ENCODE measurements at regions not wholly inside any gene's neighbourhood (a gene's known extent, or its start where the extent isn't known, plus 50 kb on each side); places are given as distances from the start of the nearest gene placed in this dataset.

DNA sequence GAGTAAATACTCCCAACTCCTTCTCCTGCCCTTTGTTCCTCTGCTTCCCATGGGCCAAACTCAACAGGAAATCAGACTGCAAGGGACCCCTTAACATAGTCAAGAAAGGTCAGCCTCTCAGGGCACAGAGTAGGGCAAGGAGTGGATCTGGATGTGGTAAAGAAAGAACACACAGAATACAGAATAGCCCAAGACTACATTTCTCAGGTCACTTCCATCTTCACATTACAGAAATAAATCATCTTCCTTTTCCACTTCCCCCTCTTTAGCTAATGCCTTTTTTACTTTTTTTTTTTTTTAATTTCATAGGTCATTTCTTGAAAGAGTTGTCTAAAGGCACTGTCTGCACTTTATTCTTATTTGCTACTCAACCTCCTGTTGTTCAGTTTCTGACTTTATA lies 558.3 kb downstream of the TNS1 start:
- no peak overlapping the region for H3K4me3 ChIP-seq (ENCODE audit: low read length)
- DNase-seq (ENCODE audit: low read depth, low spot score), result no peak

GRCh38 chr2:217443601-217444000 lies 559.2 kb downstream of the TNS1 start:
- H3K4me3 ChIP-seq (ENCODE audit: low read length), result no peak overlapping the region
- DNase-seq (ENCODE audit: low read depth, low spot score), result no peak

DNA sequence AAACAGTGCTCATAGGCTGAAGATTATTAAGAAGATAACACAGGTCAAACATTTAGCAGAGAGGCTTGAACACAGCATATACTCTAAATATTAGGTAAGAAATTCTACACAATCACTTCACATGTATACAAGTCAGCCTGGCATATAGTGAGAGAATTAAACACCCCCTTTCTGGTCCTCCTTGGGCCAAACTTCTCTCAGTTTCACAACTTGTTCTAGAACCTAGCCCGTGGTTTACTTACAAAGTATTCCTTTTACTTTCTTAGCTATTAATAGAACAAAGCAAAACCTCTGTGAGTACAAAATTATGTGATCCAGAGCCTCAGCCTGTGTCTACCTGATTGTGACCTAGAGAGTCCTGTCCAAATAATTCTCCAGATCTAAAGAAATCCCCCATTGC lies 562.8 kb downstream of the TNS1 start:
- DNase-seq (ENCODE audit: low read depth, low spot score), result no peak
- no peak overlapping the region for H3K4me3 ChIP-seq (ENCODE audit: low read length)

DNA sequence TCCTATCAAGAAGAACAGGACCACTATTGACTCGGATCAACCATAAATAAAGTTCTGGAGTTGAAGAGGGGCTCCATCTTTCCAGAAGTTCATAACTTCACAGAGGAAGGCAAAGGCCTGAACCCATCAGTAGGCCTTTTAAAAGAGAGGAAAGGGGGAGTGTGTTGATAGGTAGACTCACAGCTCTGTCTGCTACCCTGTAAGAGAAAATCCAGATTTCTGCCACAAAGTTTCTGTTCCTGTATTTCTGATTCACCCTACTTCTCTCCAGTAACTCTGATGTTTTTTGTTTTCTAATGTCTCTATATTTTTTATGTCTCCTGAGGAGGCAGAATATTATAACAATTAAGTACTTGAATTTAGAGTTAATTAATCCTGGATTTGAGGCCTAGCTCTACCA lies 564.0 kb downstream of the TNS1 start:
- no peak overlapping the region for H3K4me3 ChIP-seq (ENCODE audit: low read length)
- DNase-seq (ENCODE audit: low read depth, low spot score), result no peak

DNA sequence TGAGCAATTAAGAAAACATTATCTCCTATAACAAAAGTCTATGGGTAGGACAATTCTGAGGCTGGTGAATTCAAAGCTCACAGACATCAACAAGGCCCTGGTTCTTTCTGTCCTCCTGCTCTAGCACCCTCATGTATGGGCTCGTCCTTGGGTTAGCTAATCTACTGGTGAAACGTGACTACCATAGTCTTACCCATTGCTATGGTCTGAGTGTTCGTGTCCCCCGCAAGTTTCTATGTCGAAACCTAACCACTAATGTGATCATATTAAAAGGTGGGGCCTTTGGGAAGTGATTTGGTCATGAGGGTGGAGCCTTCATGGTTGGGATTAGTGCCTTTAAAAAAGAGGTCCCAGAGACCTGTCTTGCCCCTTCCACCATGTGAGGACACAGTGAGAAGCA lies 564.7 kb downstream of the TNS1 start:
- no peak overlapping the region for H3K4me3 ChIP-seq (ENCODE audit: low read length)
- DNase-seq (ENCODE audit: low read depth, low spot score), result no peak

- DNase-seq (ENCODE audit: low read depth, low spot score), result no peak
- H3K4me3 ChIP-seq (ENCODE audit: low read length), result no peak overlapping the region
Measured at GRCh38 chr2:217437290-217437870, 565.4 kb downstream of the TNS1 start.

- DNase-seq (ENCODE audit: low read depth, low spot score), result no peak
Measured at GRCh38 chr2:217436386-217436785, 566.4 kb downstream of the TNS1 start.

DNA sequence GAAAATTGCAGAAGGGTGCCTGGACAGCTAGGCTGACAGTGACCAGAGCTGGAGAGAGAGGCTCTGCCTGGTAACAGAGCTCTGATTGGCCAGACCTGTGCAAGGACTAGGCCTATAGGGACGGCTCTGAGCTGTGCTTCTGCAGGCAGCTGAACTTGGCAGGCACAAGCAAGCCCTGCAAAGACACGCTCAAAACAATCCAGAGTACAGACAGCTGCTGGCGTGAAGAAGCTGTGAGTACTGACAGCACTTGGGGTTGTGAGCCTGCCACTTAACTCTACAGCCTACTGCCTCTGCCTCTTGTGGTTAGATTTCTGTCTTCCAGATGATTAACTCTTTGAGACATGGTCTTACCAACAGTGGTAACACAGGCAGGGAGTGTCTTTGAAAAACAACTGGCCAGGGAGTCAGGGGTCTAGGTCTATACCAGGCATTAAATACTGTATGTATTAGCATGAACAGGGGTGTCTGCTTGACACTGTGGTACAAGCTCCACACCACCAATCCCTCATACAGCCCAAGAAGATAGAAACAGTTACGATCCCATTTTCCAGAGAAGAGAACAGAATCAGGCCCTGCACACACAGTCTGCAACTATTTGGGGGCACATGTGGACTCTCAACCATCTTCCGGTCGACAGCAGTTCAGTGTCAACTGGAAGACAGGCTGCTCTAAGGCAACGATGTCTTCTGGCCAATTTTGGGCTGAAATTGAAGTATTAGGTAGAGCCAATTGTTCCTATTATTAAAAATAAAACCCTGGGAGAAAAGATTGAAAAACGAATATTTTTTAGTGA lies 568.4 kb downstream of the TNS1 start:
- peak; percentile 61 for DNase-seq (ENCODE audit: low read depth, low spot score)
- no peak overlapping the region for H3K4me3 ChIP-seq (ENCODE audit: low read length)

More at GRCh38 chr2:217436386-217436785, 566.4 kb downstream of the TNS1 start:
- no peak overlapping the region for H3K4me3 ChIP-seq (ENCODE audit: low read length)

- DNase-seq (ENCODE audit: low read depth, low spot score), result no peak
- H3K4me3 ChIP-seq (ENCODE audit: low read length), result no peak overlapping the region
Measured at GRCh38 chr2:217433522-217433921, 569.3 kb downstream of the TNS1 start.

DNA sequence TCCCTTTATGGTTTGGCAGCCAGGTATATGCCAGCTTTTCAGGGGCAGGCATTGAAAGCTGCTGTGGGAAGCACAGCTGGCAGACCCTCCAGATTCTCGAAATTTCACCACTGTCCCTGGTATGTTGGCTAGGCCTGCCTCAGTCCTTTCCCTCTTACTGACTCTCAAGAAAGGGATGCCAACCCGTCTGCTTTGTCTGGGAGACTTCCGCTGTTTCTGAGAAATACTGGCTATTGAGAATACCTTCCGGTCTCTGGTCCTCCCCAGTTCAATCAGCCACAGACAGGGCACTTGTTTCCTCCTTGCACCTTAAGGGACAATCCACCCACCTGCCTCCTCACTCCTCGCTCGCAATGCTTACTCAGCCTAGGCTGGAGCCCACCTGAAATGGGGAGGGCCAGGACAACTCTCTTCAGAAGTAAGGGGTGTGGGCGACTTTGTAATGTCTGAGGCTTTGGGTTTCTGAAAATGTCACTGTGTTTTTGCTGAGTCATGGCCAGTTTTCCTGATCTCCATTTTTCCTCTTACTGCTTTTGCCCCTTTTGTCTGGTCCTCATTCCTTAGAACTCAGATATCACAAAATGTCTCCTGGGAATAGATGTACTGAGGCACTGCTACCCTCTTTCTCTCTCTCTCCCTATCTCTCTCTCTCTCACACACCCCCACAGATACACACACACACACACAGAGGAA lies 571.1 kb downstream of the TNS1 start:
- no peak for DNase-seq (ENCODE audit: low read depth, low spot score)

GRCh38 chr2:217430916-217431576 lies 571.2 kb upstream of the TNP1 start:
- no peak for DNase-seq (ENCODE audit: low read depth, low spot score)
- H3K4me3 ChIP-seq (ENCODE audit: low read length), result no peak overlapping the region

More for the DNA sequence above, 571.1 kb downstream of the TNS1 start:
- H3K4me3 ChIP-seq (ENCODE audit: low read length), result no peak overlapping the region

DNA sequence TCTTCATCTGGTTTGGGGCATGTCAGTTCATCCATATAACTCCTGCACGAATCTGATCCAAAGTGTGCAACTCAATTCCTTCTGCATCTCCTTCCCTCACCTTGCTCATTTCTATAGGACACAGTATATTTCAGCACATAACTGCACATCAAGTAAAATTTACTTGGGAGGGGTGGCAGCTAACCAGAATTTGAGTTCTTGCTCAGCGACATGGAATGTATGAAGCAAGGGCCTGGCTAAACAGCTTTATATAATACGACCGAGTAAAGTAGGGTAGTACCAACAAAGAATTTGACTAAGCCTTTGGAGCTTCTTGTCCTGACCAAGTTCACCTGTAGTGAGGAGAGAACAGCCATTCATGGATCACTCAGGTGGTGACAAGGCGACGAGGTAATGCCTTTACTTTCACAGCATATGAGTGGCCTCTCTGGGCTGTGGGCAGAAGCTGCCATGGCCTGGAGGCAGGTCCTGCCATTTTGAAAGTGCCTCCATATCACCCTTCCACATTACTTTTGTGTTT lies 570.2 kb upstream of the TNP1 start:
- DNase-seq (ENCODE audit: low read depth, low spot score), result no peak
- no peak overlapping the region for H3K4me3 ChIP-seq (ENCODE audit: low read length)

DNA sequence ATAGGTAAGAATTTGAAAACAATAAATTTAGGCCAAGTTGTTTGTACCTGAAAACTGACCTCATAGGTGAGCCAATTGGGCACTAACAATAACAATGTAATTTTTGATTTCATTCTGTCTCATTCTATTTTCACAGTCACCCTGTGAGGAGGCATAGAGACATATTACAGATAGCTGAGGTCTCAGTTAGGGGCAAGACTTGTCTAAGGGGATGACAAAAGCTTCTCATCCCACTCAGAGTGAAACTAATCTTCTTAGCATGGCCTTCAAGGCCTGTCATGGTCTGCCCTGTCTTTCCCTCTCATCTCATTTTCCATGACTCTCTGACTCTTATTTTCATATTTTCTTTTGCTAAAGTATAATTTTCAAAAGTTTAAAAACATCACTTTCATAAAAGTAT lies 562.0 kb upstream of the TNP1 start:
- H3K4me3 ChIP-seq (ENCODE audit: low read length), result no peak overlapping the region
- no peak for DNase-seq (ENCODE audit: low read depth, low spot score)

GRCh38 chr2:217420854-217421253 lies 561.0 kb upstream of the TNP1 start:
- no peak overlapping the region for H3K4me3 ChIP-seq (ENCODE audit: low read length)
- no peak for DNase-seq (ENCODE audit: low read depth, low spot score)

DNA sequence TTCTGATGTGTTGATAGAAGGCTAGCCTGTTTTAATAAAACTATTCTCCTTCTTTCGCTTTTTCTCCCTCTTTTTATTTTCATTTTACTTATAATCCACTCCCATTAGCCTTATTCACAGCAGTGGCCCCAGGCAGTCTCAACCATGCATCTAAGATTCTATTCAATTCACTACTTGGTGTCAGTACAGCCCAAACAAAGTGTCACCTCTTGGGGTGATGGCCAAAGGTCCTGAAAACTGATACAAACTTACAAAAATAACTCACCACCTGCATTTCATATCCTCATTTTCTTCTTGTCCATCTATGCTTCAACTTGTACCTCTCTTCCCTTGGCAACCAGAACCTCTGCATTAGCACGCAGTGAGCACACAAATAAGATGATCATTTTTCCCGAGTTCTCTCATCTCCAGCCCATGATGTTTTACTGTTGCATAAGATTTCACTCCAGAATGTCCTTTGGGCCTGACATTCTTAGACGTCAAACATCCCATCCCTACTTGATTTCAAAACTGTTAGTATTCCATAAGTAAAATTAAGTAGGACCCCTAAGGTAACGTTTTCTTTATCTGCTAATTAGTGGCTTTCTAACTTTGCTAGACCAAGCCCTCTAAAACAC lies 559.3 kb upstream of the TNP1 start:
- no peak for DNase-seq (ENCODE audit: low read depth, low spot score)
- no peak overlapping the region for H3K4me3 ChIP-seq (ENCODE audit: low read length)

GRCh38 chr2:217418544-217418943 lies 558.7 kb upstream of the TNP1 start:
- no peak overlapping the region for H3K4me3 ChIP-seq (ENCODE audit: low read length)
- DNase-seq (ENCODE audit: low read depth, low spot score), result no peak

DNA sequence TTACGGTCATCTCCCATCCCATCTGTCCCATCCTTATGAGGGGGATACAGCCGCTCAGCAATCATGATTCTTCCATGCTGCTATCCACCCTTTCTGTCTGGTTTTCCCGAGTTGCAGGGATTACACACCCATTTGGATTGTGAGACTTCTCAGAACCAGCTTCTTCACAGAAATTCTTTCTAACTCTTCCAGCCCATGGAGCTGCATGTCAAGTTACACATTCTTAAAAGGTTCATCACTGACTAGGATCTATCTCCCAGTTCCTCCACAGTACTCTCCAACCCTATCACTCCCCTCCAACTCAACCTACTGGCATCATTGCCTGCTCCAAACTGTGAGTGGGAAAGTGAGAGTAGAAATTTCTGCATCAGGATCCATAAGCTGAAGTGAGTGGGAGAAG lies 558.2 kb upstream of the TNP1 start:
- no peak overlapping the region for H3K4me3 ChIP-seq (ENCODE audit: low read length)
- DNase-seq (ENCODE audit: low read depth, low spot score), result no peak

GRCh38 chr2:217417536-217417935 lies 557.7 kb upstream of the TNP1 start:
- DNase-seq (ENCODE audit: low read depth, low spot score), result no peak
- H3K4me3 ChIP-seq (ENCODE audit: low read length), result no peak overlapping the region

DNA sequence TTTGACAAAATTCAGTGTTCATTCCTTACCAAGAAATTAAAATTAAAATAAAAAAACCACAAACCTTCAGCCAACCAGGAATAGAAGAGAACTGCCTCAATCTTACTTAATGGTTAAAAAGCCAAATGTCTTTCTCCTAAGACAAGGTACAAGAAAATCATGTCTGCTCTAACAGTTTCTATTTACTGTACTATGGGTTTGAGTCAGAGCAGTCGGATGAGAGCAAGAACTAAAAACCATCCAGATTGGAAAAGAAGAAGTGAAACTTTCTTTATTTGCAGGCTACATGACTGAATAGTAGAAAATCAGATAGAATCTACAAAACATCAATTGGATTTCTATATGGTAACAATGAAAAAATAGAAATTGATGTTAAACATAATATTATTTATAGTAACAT lies 555.5 kb upstream of the TNP1 start:
- H3K4me3 ChIP-seq (ENCODE audit: low read length), result no peak overlapping the region
- DNase-seq (ENCODE audit: low read depth, low spot score), result no peak

Data from Jurkat, Clone E6-1 (cell line).